ENCODE measurements at regions not wholly inside any gene's neighbourhood (a gene's known extent, or its start where the extent isn't known, plus 50 kb on each side); places are given as distances from the start of the nearest gene placed in this dataset.

DNA sequence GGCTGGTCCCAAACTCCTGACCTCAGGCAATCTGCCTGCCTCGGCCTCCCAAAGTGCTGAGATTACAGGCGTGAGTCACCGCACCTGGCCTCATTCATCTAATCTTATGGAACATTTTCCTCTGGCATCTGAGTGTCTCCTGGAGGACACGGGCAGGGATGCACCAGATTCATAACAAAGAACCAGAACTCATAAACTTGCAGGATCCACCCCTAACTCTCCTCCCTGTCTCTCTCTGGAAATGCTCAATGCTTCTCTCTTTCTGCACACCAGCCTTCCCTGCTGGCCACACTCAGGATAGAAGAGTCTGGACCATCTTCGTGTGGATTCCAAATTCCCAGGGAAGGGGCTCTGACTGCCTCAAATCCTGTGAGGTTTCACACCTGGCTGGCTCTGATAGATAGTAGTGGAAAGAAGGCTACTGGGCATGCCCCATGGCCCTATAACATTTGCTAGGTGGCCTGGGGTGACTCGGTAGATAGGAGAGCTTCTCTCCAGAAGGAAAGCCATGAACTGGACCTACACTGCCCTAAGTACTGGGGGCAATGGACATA is 483.2 kb upstream of the GYPC start:
- no peak overlapping the region for H3K27ac ChIP-seq
- no peak overlapping the region for H3K4me2 ChIP-seq
- BruUV-seq (replicated peaks): no TSS peak
- CTCF ChIA-PET: no interaction called here
- DNase-seq: no peak
- no peak overlapping the region for H2AFZ ChIP-seq
- H3K79me2 ChIP-seq (ENCODE audit: low read depth): no peaks in the 10 kb centered on the region
- H3K27me3 ChIP-seq (ENCODE audit: insufficient read depth, low read depth): no peaks in the 10 kb centered on the region
- H3K4me3 ChIP-seq: no peak overlapping the region
- no peaks in the 10 kb centered on the region for H3K9me2 ChIP-seq (ENCODE audit: insufficient read depth)
- POLR2A ChIA-PET (ENCODE audit: unreplicated experiment): no interaction called here
- no peaks in the 10 kb centered on the region for H3K4me1 ChIP-seq (replicated peaks; ENCODE audit: insufficient read depth)
- no peaks in the 10 kb centered on the region for H3K9me3 ChIP-seq (ENCODE audit: insufficient read depth, low read depth)
- TF ChIP-seq EZH2 (IDR thresholded peaks at IDR 0.05; ENCODE audit: low read depth): no peak
- TF ChIP-seq, protein P1, sequence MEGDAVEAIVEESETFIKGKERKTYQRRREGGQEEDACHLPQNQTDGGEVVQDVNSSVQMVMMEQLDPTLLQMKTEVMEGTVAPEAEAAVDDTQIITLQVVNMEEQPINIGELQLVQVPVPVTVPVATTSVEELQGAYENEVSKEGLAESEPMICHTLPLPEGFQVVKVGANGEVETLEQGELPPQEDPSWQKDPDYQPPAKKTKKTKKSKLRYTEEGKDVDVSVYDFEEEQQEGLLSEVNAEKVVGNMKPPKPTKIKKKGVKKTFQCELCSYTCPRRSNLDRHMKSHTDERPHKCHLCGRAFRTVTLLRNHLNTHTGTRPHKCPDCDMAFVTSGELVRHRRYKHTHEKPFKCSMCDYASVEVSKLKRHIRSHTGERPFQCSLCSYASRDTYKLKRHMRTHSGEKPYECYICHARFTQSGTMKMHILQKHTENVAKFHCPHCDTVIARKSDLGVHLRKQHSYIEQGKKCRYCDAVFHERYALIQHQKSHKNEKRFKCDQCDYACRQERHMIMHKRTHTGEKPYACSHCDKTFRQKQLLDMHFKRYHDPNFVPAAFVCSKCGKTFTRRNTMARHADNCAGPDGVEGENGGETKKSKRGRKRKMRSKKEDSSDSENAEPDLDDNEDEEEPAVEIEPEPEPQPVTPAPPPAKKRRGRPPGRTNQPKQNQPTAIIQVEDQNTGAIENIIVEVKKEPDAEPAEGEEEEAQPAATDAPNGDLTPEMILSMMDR (conservative IDR thresholded peaks at IDR 0.05): no peak
- no peaks in the 10 kb centered on the region for H3K36me3 ChIP-seq (ENCODE audit: low read depth)
- H4K20me1 ChIP-seq (ENCODE audit: insufficient read depth): no peaks in the 10 kb centered on the region
- intact Hi-C loops (cut with micrococcal nuclease; ENCODE audit: unreplicated experiment): no loop called here
- H3F3A ChIP-seq (ENCODE audit: insufficient read depth, low read depth): no peaks in the 10 kb centered on the region

DNA sequence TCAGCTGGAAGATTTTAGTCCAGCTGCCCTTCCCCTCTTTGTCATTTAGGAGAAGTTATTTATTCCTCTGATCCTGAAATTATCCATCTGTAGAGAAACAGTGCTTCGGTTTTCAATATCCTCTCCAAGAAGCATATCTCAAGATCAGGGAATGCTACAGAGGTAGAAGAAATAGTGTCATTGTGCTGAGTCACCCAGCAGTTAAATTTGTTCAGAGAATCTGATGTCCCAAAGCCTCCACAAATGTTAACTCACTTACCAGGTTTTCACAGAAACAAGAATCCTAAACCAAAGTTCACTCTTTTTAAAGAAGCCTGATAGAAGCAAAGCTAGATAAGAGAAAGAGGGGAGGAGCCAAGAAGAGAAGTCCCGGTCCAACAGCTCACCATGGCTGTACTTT is 480.7 kb upstream of the GYPC start:
- H3K36me3 ChIP-seq (ENCODE audit: low read depth): no peaks in the 10 kb centered on the region
- no peaks in the 10 kb centered on the region for H4K20me1 ChIP-seq (ENCODE audit: insufficient read depth)
- ChIA-PET CTCF (no interaction called here), POLR2A (ENCODE audit: unreplicated experiment) (no interaction called here)
- H3K9me3 ChIP-seq (ENCODE audit: insufficient read depth, low read depth): no peaks in the 10 kb centered on the region
- H2AFZ ChIP-seq: no peak overlapping the region
- no peak overlapping the region for H3K4me2 ChIP-seq
- H3K27ac ChIP-seq: no peak overlapping the region
- H3K9me2 ChIP-seq (ENCODE audit: insufficient read depth): no peaks in the 10 kb centered on the region
- intact Hi-C loops (cut with micrococcal nuclease; ENCODE audit: unreplicated experiment): no loop called here
- TF ChIP-seq EZH2 (IDR thresholded peaks at IDR 0.05; ENCODE audit: low read depth): no peak
- TF ChIP-seq, protein P1 (conservative IDR thresholded peaks at IDR 0.05): no peak
- no peak for DNase-seq
- no peaks in the 10 kb centered on the region for H3K79me2 ChIP-seq (ENCODE audit: low read depth)
- H3K4me1 ChIP-seq (replicated peaks; ENCODE audit: insufficient read depth): no peaks in the 10 kb centered on the region
- BruUV-seq (replicated peaks): no TSS peak
- no peaks in the 10 kb centered on the region for H3K27me3 ChIP-seq (ENCODE audit: insufficient read depth, low read depth)
- H3K4me3 ChIP-seq: no peak overlapping the region
- H3F3A ChIP-seq (ENCODE audit: insufficient read depth, low read depth): no peaks in the 10 kb centered on the region

DNA sequence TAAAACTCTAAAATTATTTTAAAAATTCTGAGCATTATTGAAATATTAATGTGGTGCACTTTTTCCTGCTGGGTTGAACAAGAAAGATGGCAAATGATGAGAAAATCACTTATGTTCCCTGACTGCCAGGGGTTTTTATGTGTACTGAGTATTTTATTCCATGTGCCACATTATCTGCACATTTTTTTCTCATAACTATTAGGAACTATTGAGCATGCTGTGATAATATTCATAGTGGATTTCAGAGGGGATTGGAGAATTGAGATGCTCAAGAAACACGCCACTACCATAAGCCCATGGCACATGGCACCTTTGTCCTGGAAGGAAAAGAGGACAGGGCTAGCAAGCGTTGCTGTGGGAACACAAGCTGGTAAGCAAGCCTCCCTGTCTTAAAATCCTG is 478.5 kb upstream of the GYPC start:
- no peak overlapping the region for H3K27ac ChIP-seq
- no peaks in the 10 kb centered on the region for H3K9me2 ChIP-seq (ENCODE audit: insufficient read depth)
- DNase-seq: no peak
- H3K4me2 ChIP-seq: no peak overlapping the region
- no TSS peak for BruUV-seq (replicated peaks)
- intact Hi-C loops (cut with micrococcal nuclease; ENCODE audit: unreplicated experiment): no loop called here
- H3K4me1 ChIP-seq (replicated peaks; ENCODE audit: insufficient read depth): no peaks in the 10 kb centered on the region
- no peaks in the 10 kb centered on the region for H4K20me1 ChIP-seq (ENCODE audit: insufficient read depth)
- no peaks in the 10 kb centered on the region for H3K36me3 ChIP-seq (ENCODE audit: low read depth)
- H3F3A ChIP-seq (ENCODE audit: insufficient read depth, low read depth): no peaks in the 10 kb centered on the region
- POLR2A ChIA-PET (ENCODE audit: unreplicated experiment): no interaction called here
- CTCF ChIA-PET: no interaction called here
- no peak overlapping the region for H3K4me3 ChIP-seq
- TF ChIP-seq EZH2 (IDR thresholded peaks at IDR 0.05; ENCODE audit: low read depth): no peak
- TF ChIP-seq, protein P1 (conservative IDR thresholded peaks at IDR 0.05): no peak
- H2AFZ ChIP-seq: no peak overlapping the region
- no peaks in the 10 kb centered on the region for H3K79me2 ChIP-seq (ENCODE audit: low read depth)
- no peaks in the 10 kb centered on the region for H3K27me3 ChIP-seq (ENCODE audit: insufficient read depth, low read depth)
- no peaks in the 10 kb centered on the region for H3K9me3 ChIP-seq (ENCODE audit: insufficient read depth, low read depth)

All from PC-9 (cell line).